ENCODE measurements at regions not wholly inside any gene's neighbourhood (a gene's known extent, or its start where the extent isn't known, plus 50 kb on each side); places are given as distances from the start of the nearest gene placed in this dataset.

DNA sequence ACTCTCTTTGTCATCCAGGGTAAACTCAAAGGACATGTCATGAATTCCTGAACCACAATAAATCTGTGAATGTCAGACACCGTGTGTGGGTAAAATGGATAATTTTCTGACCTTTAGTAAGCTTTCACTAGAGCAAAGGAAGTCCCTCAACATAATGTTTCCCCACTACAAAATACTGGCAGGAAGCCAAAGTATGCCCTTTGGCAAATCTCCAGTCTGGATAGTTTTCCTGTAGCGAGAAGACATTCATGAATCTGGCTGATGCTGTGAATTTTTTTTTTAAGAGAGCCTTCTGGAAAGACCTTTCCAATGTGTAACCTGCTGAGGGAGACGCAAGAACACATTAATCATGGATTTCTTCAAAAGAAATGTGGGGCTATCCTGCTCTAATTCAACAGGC, 389.6 kb upstream of the DDHD1 start:
- no peak for DNase-seq (ENCODE audit: low read depth in 1 of 2, low spot score in 1 of 2)
- no peak overlapping the region for H3K4me3 ChIP-seq (replicated peaks; ENCODE audit: insufficient read depth, low read length)
- no peak overlapping the region for H3K27ac ChIP-seq (replicated peaks)
- TF ChIP-seq GABPA (IDR thresholded peaks at IDR 0.05; ENCODE audit: low read depth), result no peak
- TF ChIP-seq, protein P1, sequence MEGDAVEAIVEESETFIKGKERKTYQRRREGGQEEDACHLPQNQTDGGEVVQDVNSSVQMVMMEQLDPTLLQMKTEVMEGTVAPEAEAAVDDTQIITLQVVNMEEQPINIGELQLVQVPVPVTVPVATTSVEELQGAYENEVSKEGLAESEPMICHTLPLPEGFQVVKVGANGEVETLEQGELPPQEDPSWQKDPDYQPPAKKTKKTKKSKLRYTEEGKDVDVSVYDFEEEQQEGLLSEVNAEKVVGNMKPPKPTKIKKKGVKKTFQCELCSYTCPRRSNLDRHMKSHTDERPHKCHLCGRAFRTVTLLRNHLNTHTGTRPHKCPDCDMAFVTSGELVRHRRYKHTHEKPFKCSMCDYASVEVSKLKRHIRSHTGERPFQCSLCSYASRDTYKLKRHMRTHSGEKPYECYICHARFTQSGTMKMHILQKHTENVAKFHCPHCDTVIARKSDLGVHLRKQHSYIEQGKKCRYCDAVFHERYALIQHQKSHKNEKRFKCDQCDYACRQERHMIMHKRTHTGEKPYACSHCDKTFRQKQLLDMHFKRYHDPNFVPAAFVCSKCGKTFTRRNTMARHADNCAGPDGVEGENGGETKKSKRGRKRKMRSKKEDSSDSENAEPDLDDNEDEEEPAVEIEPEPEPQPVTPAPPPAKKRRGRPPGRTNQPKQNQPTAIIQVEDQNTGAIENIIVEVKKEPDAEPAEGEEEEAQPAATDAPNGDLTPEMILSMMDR (IDR thresholded peaks at IDR 0.05; ENCODE audit: insufficient read depth, low read length), result no peak
- TF ChIP-seq POLR2AphosphoS5 (IDR thresholded peaks at IDR 0.05; ENCODE audit: low read depth), result no peak
- TF ChIP-seq SPI1 (IDR thresholded peaks at IDR 0.05; ENCODE audit: borderline replicate concordance, low read depth), result no peak
- TF ChIP-seq, protein P2, sequence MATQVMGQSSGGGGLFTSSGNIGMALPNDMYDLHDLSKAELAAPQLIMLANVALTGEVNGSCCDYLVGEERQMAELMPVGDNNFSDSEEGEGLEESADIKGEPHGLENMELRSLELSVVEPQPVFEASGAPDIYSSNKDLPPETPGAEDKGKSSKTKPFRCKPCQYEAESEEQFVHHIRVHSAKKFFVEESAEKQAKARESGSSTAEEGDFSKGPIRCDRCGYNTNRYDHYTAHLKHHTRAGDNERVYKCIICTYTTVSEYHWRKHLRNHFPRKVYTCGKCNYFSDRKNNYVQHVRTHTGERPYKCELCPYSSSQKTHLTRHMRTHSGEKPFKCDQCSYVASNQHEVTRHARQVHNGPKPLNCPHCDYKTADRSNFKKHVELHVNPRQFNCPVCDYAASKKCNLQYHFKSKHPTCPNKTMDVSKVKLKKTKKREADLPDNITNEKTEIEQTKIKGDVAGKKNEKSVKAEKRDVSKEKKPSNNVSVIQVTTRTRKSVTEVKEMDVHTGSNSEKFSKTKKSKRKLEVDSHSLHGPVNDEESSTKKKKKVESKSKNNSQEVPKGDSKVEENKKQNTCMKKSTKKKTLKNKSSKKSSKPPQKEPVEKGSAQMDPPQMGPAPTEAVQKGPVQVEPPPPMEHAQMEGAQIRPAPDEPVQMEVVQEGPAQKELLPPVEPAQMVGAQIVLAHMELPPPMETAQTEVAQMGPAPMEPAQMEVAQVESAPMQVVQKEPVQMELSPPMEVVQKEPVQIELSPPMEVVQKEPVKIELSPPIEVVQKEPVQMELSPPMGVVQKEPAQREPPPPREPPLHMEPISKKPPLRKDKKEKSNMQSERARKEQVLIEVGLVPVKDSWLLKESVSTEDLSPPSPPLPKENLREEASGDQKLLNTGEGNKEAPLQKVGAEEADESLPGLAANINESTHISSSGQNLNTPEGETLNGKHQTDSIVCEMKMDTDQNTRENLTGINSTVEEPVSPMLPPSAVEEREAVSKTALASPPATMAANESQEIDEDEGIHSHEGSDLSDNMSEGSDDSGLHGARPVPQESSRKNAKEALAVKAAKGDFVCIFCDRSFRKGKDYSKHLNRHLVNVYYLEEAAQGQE (IDR thresholded peaks at IDR 0.05; ENCODE audit: insufficient replicate concordance, low read depth), result no peak
- no peaks in the 10 kb centered on the region for H3K27me3 ChIP-seq (ENCODE audit: insufficient read depth, poor library complexity, severe bottlenecking)

DNA sequence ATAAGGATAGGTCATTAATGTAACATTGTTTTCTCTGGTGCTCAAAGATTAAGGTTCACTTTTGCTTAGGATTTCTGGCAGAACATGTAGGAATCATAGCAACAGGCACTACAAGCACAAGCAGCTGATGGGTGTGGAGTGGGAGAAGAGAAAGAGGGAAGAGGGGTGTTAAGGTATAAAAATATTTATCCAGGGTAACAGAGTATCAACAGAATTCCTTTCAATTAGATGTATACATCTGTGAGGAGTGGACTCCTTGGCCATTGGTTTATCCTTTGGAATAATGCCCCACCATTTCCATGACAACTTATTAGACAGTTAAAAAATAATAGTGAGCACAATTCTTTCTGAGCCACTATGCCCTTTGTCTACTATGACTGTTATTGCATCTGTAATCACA, 388.3 kb upstream of the DDHD1 start:
- no peak overlapping the region for H3K4me3 ChIP-seq (replicated peaks; ENCODE audit: insufficient read depth, low read length)
- no peak overlapping the region for H3K27ac ChIP-seq (replicated peaks)
- DNase-seq (ENCODE audit: low read depth in 1 of 2, low spot score in 1 of 2), result no peak
- TF ChIP-seq GABPA (IDR thresholded peaks at IDR 0.05; ENCODE audit: low read depth) (no peak), SPI1 (IDR thresholded peaks at IDR 0.05; ENCODE audit: borderline replicate concordance, low read depth) (no peak), POLR2AphosphoS5 (IDR thresholded peaks at IDR 0.05; ENCODE audit: low read depth) (no peak)
- TF ChIP-seq, protein P1 (IDR thresholded peaks at IDR 0.05; ENCODE audit: insufficient read depth, low read length), result no peak
- TF ChIP-seq, protein P2 (IDR thresholded peaks at IDR 0.05; ENCODE audit: insufficient replicate concordance, low read depth), result no peak
- no peaks in the 10 kb centered on the region for H3K27me3 ChIP-seq (ENCODE audit: insufficient read depth, poor library complexity, severe bottlenecking)

DNA sequence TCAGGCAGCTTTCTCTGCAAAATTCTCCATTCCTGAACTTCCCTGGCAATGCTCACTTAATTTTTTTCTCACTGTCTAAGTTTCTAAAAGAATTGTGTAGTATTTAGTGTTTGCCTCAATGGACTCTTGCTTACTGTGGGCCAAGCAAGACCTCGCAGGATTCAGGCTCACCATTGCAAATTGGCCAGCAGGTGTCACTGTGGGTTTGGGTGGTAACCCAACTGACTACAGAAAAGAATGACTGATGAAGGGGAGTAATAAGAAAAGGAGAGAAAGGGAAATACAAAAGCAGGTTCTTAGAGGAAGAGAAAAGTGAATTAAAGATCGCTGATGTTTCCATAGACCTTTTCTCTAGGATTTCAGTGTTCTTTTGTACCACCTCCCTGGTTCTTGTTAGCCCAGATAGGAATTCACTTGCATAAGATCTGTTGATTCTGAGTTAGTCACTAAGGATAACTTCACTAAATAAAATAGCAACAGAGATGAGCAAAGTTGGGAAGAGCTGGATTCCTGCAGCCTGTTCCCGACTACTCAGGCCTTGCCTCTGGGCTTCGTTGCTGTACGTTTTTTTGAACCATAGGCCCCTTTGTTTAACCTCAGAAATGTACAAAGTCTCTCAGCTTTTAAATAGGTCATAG, 386.5 kb upstream of the DDHD1 start:
- TF ChIP-seq, protein P1 (IDR thresholded peaks at IDR 0.05; ENCODE audit: insufficient read depth, low read length), result peak; percentile 45
- TF ChIP-seq SPI1 (IDR thresholded peaks at IDR 0.05; ENCODE audit: borderline replicate concordance, low read depth), result no peak
- no peak overlapping the region for H3K27ac ChIP-seq (replicated peaks)
- DNase-seq (ENCODE audit: low read depth in 1 of 2, low spot score in 1 of 2), result peak; percentile 28 to 55
- no peaks in the 10 kb centered on the region for H3K27me3 ChIP-seq (ENCODE audit: insufficient read depth, poor library complexity, severe bottlenecking)
- no peak overlapping the region for H3K4me3 ChIP-seq (replicated peaks; ENCODE audit: insufficient read depth, low read length)

Measured in HL-60 (cell line).